GM23248 (cell line): ENCODE measurements at regions not wholly inside any gene's neighbourhood (a gene's known extent, or its start where the extent isn't known, plus 50 kb on each side); places are given as distances from the start of the nearest gene placed in this dataset.

Experiments
- DNase-seq: peaks from one replicate; pipeline ENCODE4 v3.0.0-alpha.2; 2015
- H2AFZ ChIP-seq: fragments of 200-600 bp; sonication (generic); 2 replicates; pipeline ENCODE4 v1.6.1; 2016; ENCODE audit warnings: antibody characterized with exemption
- H3F3A ChIP-seq: fragments of 200-600 bp; sonication (generic); 2 replicates; pipeline ENCODE4 v1.6.1; 2016; ENCODE audit warnings: mild to moderate bottlenecking, antibody characterized with exemption, mixed run types; ENCODE audit not compliant: insufficient read depth
- H3K27ac ChIP-seq: fragments of 200-600 bp; sonication (generic); 2 replicates; pipeline ENCODE4 v1.5.1; 2016; ENCODE audit warnings: mild to moderate bottlenecking
- H3K27me3 ChIP-seq: fragments of 200-600 bp; sonication (generic); replicated peaks from 2 replicates; pipeline ENCODE4 v1.6.1; 2016; ENCODE audit warnings: mild to moderate bottlenecking; ENCODE audit not compliant: insufficient read depth
- H3K36me3 ChIP-seq: fragments of 200-600 bp; sonication (generic); 2 replicates; pipeline ENCODE4 v1.6.1; 2016; ENCODE audit warnings: low read depth, mild to moderate bottlenecking
- H3K4me1 ChIP-seq: fragments of 200-600 bp; sonication (generic); 2 replicates; pipeline ENCODE4 v1.6.1; 2016; ENCODE audit warnings: mild to moderate bottlenecking; ENCODE audit not compliant: insufficient read depth
- H3K4me2 ChIP-seq: fragments of 200-600 bp; sonication (generic); one replicate; pipeline ENCODE4 v1.6.1; 2016; ENCODE audit warnings: mild to moderate bottlenecking; ENCODE audit not compliant: unreplicated experiment
- H3K4me3 ChIP-seq: fragments of 200-600 bp; sonication (generic); 2 replicates; pipeline ENCODE4 v1.5.1; 2016; ENCODE audit warnings: mild to moderate bottlenecking
- H3K79me2 ChIP-seq: fragments of 200-600 bp; sonication (generic); 2 replicates; pipeline ENCODE4 v1.6.1; 2016; ENCODE audit warnings: mild to moderate bottlenecking; ENCODE audit not compliant: insufficient read depth
- H3K9ac ChIP-seq: fragments of 200-600 bp; sonication (generic); 2 replicates; pipeline ENCODE4 v1.6.1; 2016; ENCODE audit warnings: mild to moderate bottlenecking
- H3K9me2 ChIP-seq: fragments of 200-600 bp; sonication (generic); 2 replicates; pipeline ENCODE4 v1.6.1; 2016; ENCODE audit warnings: mixed run types, mild to moderate bottlenecking, moderate library complexity; ENCODE audit not compliant: insufficient read depth
- H3K9me3 ChIP-seq: fragments of 200-600 bp; sonication (generic); one replicate; pipeline ENCODE4 v1.6.1; 2017; ENCODE audit warnings: low read depth
- H4K20me1 ChIP-seq: fragments of 200-600 bp; sonication (generic); 2 replicates; pipeline ENCODE4 v1.6.0; 2016; ENCODE audit not compliant: insufficient read depth
- EZH2 ChIP-seq: fragments of 200-600 bp; sonication (generic); IDR thresholded peaks from 2 replicates; pipeline ENCODE4 v1.6.1; 2018; ENCODE audit warnings: antibody characterized with exemption, mild to moderate bottlenecking; ENCODE audit not compliant: insufficient read depth, poor library complexity, severe bottlenecking
- EZH2phosphoT487 ChIP-seq: fragments of 200-600 bp; sonication (generic); IDR thresholded peaks from 2 replicates; pipeline ENCODE4 v1.6.1; 2018; ENCODE audit warnings: antibody characterized with exemption, moderate library complexity, mild to moderate bottlenecking, low read depth; ENCODE audit not compliant: insufficient read depth
- WGBS, 2 experiments: methylation state at CpG; one replicate each; pipeline ENCODE4 v1.1.6; 2015 to 2017; ENCODE audit warnings: low lambda C conversion rate in 2 of 2, low coverage in 1 of 2; ENCODE audit errors: missing lambda C conversion rate in 2 of 2; 5-methylcytosine and 5-hydroxymethylcytosine counted together
- in situ Hi-C: fragments of 300-500 bp; cut with MboI; formaldehyde crosslinking; loops from 2 replicates; pipeline ENCODE4 v1.15.0; 2020

DNA sequence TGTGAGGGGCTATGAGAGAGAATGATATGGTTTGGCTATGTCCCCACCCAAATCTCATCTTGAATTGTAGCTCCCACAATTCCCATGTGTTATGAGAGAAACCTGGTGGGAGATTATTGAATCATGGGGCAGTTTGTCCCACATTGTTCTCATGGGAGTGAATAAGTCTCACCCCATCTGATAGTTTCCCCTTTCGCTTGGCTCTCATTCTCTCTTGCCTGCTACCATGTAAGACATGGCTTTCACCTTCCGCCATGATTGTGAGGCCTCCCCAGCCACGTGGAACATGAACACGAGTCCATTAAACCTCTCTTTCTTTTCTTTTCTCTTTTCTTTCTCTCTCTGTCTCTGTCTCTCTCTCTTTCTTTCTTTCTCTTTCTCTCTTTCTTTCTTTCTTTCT lies 743.4 kb upstream of the CTNND2 start:
- H3K4me1 ChIP-seq = no peaks in the 10 kb centered on the region
- no peaks in the 10 kb centered on the region for H3K36me3 ChIP-seq
- no peak overlapping the region for H3K4me3 ChIP-seq
- DNase-seq = no peak
- no peaks in the 10 kb centered on the region for H3K9me2 ChIP-seq
- TF ChIP-seq EZH2 = no peak
- TF ChIP-seq EZH2phosphoT487 = no peak
- no peak overlapping the region for H3K9ac ChIP-seq
- in situ Hi-C loops = no loop called here
- no peaks in the 10 kb centered on the region for H3F3A ChIP-seq
- 29 to 34% methylated on average over 4 of the region's 4 CpGs for WGBS, 2 experiments
- H2AFZ ChIP-seq = no peak overlapping the region
- no peaks in the 10 kb centered on the region for H3K9me3 ChIP-seq
- no peaks in the 10 kb centered on the region for H3K27me3 ChIP-seq
- H3K79me2 ChIP-seq = no peaks in the 10 kb centered on the region
- H4K20me1 ChIP-seq = no peaks in the 10 kb centered on the region
- no peak overlapping the region for H3K27ac ChIP-seq
- H3K4me2 ChIP-seq = no peak overlapping the region

- H3K4me2 ChIP-seq = no peak overlapping the region
These were observed 741.3 kb upstream of the CTNND2 start for GRCh38 chr5:12645582-12645981.

GRCh38 chr5:12636209-12636608 lies 732.0 kb upstream of the CTNND2 start:
- Histone ChIP-seq H3K9ac (no peak overlapping the region), H3K4me2 (no peak overlapping the region), H3K4me1 (no peaks in the 10 kb centered on the region), H3K27me3 (no peaks in the 10 kb centered on the region), H3K9me2 (no peaks in the 10 kb centered on the region), H3F3A (no peaks in the 10 kb centered on the region), H3K4me3 (no peak overlapping the region), H4K20me1 (no peaks in the 10 kb centered on the region), H3K9me3 (no peaks in the 10 kb centered on the region), H3K36me3 (no peaks in the 10 kb centered on the region), H2AFZ (no peak overlapping the region), H3K27ac (no peak overlapping the region), H3K79me2 (no peaks in the 10 kb centered on the region)
- WGBS, 2 experiments = 9 to 13% methylated on average over 5 of the region's 5 CpGs
- in situ Hi-C loops = no loop called here
- no peak for DNase-seq
- no peak for TF ChIP-seq EZH2phosphoT487
- no peak for TF ChIP-seq EZH2

More at GRCh38 chr5:12645582-12645981, 741.3 kb upstream of the CTNND2 start:
- no peak overlapping the region for H3K9ac ChIP-seq
- H3K27me3 ChIP-seq = no peaks in the 10 kb centered on the region
- no peak overlapping the region for H3K27ac ChIP-seq
- H2AFZ ChIP-seq = no peak overlapping the region
- no peaks in the 10 kb centered on the region for H3K9me3 ChIP-seq
- no peaks in the 10 kb centered on the region for H3K9me2 ChIP-seq
- H3F3A ChIP-seq = no peaks in the 10 kb centered on the region
- in situ Hi-C loops = no loop called here
- no peaks in the 10 kb centered on the region for H3K4me1 ChIP-seq
- no peaks in the 10 kb centered on the region for H3K79me2 ChIP-seq
- DNase-seq = no peak
- H3K36me3 ChIP-seq = no peaks in the 10 kb centered on the region
- H3K4me3 ChIP-seq = no peak overlapping the region
- H4K20me1 ChIP-seq = no peaks in the 10 kb centered on the region
- TF ChIP-seq EZH2phosphoT487 = no peak
- no peak for TF ChIP-seq EZH2

DNA sequence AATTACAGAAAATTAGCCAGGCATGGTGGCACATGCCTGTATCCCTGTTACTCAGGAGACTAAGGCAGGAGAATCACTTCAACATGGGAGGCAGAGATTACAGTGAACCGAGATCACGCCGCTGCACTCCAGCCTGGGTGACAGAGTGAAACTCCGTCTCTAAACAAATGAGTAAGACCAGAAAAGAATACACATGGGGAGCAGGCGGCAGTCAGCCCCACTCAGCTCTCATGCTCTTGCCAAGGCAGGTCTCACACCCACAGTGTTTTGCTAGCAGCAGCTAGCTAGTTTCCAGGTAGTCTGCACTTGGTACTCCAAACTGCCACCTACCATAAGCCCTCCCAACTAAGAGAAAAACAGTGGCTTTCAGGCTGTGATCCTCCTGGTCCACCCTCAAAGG lies 722.3 kb upstream of the CTNND2 start:
- Histone ChIP-seq H3K4me1 (no peaks in the 10 kb centered on the region), H3K79me2 (no peaks in the 10 kb centered on the region), H3K36me3 (no peaks in the 10 kb centered on the region), H4K20me1 (no peaks in the 10 kb centered on the region), H3K27ac (no peak overlapping the region), H2AFZ (no peak overlapping the region), H3K4me3 (no peak overlapping the region), H3K9me2 (no peaks in the 10 kb centered on the region), H3F3A (no peaks in the 10 kb centered on the region), H3K4me2 (no peak overlapping the region), H3K9ac (no peak overlapping the region), H3K9me3 (no peaks in the 10 kb centered on the region), H3K27me3 (no peaks in the 10 kb centered on the region)
- DNase-seq = no peak
- in situ Hi-C loops = no loop called here
- TF ChIP-seq EZH2phosphoT487 (no peak), EZH2 (no peak)
- 40 to 44% methylated on average over 5 of the region's 5 CpGs for WGBS, 2 experiments

DNA sequence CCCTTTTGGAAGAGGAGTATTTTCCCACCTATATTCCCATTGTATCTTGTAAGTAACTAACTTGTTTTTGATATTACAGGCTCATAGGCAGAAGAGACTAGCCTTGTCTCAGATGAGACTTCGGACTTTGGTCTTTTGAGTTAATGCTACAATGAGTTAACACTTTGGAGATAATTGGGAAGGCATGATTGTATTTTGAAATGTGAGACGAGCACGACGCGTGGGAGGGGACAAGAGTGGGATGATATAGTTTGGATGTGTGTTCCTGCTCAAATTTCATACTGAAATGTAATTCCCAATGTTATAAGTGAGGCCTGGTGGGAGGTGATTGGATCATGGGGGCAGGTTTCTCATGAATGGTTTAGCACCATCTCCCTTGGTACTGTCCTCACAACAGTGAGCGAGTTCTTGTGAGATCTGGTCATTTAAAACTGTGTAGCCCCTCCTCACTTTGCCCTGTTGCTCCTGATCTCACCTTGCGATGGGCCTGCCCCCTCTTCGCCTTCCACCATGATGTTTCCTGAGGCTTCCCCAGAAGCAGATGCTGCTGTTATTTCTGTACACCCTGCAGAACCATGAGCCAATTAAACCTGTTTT lies 721.5 kb upstream of the CTNND2 start:
- TF ChIP-seq EZH2phosphoT487 = no peak
- no peak for TF ChIP-seq EZH2
- no peaks in the 10 kb centered on the region for H3F3A ChIP-seq
- H3K27me3 ChIP-seq = no peaks in the 10 kb centered on the region
- WGBS, 2 experiments = 21 to 24% methylated on average over 8 of the region's 8 CpGs
- no peak for DNase-seq
- no peak overlapping the region for H3K4me2 ChIP-seq
- no peaks in the 10 kb centered on the region for H3K36me3 ChIP-seq
- H3K79me2 ChIP-seq = no peaks in the 10 kb centered on the region
- no peak overlapping the region for H2AFZ ChIP-seq
- no peaks in the 10 kb centered on the region for H3K9me3 ChIP-seq
- no peak overlapping the region for H3K27ac ChIP-seq
- H3K9me2 ChIP-seq = no peaks in the 10 kb centered on the region
- in situ Hi-C loops = no loop called here
- no peak overlapping the region for H3K4me3 ChIP-seq
- no peaks in the 10 kb centered on the region for H4K20me1 ChIP-seq
- H3K9ac ChIP-seq = no peak overlapping the region
- no peaks in the 10 kb centered on the region for H3K4me1 ChIP-seq
